ENCODE measurements at regions not wholly inside any gene's neighbourhood (a gene's known extent, or its start where the extent isn't known, plus 50 kb on each side); places are given as distances from the start of the nearest gene placed in this dataset.
"Not testable (repeated sequence)": the region's sequence is repeated elsewhere in the genome, so short reads cannot be mapped to it uniquely, and the experiment has no call there.

DNA sequence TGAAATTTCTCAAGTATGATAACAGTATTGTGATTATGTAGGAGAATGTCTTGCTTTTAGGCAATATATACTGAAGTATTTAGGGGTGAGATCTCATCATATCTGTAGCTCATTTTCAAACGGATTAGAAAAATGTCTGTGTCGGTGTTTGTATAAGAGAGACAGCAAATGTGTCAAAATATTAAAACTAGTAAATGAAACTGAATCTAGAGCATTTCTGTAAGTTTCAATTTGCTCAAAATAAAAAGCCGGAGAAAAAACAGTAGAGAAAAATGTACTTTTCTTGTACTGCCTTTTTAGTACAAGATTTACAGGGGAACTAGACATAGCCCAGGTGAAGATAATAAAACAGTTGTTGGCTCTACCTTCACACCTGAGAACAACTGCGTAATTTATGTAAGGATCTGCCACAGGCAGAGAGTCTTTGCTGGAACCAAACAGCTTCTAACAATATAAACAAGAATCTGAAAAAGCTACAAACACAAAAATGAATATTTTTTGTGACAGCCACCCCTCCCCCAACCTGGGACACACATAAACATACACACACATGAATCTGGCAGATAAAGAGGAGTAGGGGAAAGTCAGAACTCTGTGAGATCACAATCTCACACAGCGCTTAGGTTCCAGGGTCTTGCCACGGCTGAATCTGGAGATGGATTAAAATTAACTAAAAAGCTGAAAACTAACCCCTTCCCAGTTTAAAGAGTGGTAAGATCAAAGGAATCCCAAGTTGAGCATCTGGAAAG is 153.3 kb downstream of the AVL9 start:
- no peak for DNase-seq (ENCODE audit: low spot score)

DNA sequence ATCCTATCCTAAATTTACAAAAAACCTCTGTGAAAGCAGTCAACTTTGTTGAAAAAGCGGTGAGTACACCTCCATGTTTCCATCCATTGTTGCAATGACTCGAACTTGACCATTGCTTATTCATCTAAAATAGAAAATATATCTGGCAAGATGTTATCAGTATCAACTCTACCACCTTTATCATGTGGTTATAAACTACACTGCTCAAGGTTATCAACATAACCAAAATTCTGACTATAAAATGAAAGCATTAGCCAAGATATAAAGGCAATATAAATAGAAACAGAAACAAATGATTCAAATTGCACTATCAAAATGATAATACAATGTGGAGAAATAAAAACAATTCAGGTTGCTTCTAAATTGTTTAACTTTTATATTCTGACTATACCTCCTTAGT is 150.0 kb downstream of the AVL9 start:
- DNase-seq (ENCODE audit: low spot score) = not testable (repeated sequence)

DNA sequence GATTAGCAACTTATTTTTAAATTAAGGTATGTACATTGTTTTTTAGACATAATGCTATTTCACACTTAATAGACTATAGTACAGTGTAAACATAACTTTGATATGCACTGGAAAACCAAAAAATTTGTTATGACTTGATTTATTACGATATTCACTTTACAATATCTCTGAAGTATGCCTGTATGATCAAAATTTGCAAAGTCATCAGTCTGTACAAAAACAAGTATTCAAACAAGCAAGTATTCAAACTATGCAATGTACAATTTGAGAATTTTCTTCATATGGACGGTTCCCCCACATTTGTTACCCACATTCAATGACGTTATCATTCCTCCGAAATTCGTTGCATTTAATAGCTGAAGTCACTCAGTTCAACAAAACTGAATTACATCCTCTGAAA is 147.9 kb downstream of the AVL9 start:
- no peak for DNase-seq (ENCODE audit: low spot score)

DNA sequence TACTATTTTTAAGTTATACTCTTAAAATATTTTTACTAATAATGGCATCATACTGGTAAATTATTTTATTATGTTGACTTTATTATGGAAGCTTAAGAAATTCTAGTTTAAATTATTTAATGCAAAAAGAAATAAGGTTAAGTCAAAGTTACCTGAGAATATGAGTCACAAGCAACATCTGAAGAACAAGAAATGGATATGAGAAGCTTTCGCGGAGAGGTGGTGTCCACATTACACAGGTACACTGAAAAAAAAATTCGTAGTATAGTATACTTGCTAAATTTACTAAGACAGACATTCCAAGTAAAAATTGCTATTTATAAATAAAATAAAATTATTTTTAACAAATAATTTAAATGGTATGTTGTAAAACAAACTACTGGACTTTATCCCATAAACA is 143.8 kb downstream of the AVL9 start:
- DNase-seq (ENCODE audit: low spot score) = no peak

DNA sequence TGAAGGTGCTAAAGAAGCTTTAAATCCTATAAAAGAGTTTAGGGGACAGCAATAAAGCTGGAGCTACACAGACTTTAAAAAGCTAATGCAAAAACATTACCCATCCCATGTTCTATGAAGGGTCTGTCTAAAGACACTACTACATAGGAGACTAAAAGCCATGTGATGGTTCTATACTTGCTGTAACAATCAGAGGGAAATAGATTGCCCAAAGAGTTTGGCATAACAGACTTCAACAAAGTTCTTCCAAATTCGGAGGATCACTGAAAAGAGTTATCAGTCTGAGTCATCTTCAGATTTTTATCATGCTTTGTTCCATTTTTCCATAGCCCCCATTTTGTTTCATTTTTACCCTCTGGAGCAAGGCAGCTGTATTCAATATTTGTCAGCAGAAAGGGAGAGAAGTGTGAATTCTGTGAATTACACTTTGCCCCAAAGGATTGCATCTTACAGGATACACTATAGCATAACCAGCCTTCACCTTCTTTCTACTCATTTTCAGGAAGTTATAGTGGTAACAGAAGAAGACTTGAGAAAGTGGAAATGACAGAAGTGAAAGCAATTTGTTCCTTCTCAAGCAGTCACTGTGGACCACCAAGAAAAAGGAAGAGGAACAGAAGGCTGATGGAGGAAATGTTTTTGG is 143.3 kb downstream of the AVL9 start:
- DNase-seq (ENCODE audit: low spot score) = not testable (repeated sequence)
